ENCODE measurements at regions not wholly inside any gene's neighbourhood (a gene's known extent, or its start where the extent isn't known, plus 50 kb on each side); places are given as distances from the start of the nearest gene placed in this dataset.

DNA sequence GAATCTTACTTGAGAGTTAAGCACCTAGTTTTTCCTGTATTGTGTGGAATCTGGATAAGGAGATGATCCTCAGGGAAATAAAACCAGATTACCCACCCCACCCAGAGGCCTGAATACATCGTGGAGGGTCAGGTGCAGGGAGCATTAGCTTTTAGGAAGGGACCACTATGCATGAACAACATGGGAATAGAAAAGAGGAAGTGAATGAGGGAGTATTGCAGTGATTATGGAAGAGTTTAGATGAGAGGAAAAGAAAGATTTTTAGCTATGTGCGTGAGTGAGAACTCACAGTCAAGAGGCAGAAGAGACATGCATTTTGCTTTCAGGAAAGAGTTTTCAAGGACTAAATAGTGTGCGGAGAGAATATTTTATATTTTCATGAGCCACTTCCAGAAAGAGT, 222.3 kb upstream of the S100G start:
- TF ChIP-seq EZH2 (IDR thresholded peaks at IDR 0.05) (no peak), POLR2AphosphoS5 (IDR thresholded peaks at IDR 0.05; ENCODE audit: borderline replicate concordance, low read depth, low read length) (no peak)

All from SK-N-MC (cell line).